BLaER1 treated with 17β-estradiol and CSF1 and Interleukin-3, amounts not matched to agents 10 nM and 100 nM (cell line): ENCODE measurements at regions not wholly inside any gene's neighbourhood (a gene's known extent, or its start where the extent isn't known, plus 50 kb on each side); places are given as distances from the start of the nearest gene placed in this dataset.
"Not testable (repeated sequence)": the region's sequence is repeated elsewhere in the genome, so short reads cannot be mapped to it uniquely, and the experiment has no call there.

Source experiments
- H3K27ac ChIP-seq, 11 experiments: shearing (Covaris generic); formaldehyde crosslinking; 2 replicates each; pipeline ENCODE4 v1.8.1; 2022
- H3K27me3 ChIP-seq, 11 experiments: shearing (Covaris generic); formaldehyde crosslinking; 2 replicates each; pipeline ENCODE4 v1.8.1; 2022
- H3K36me3 ChIP-seq, 11 experiments: shearing (Covaris generic); formaldehyde crosslinking; 2 replicates each; pipeline ENCODE4 v1.8.1; 2022
- H3K4me1 ChIP-seq, 10 experiments: shearing (Covaris generic); formaldehyde crosslinking; 2 replicates each; pipeline ENCODE4 v1.8.1; 2022
- H3K4me2 ChIP-seq, 11 experiments: shearing (Covaris generic); formaldehyde crosslinking; 2 replicates each; pipeline ENCODE4 v1.8.1; 2022
- H3K4me3 ChIP-seq, 10 experiments: shearing (Covaris generic); formaldehyde crosslinking; 2 replicates each; pipeline ENCODE4 v1.8.1; 2022
- H3K9ac ChIP-seq, 11 experiments: shearing (Covaris generic); formaldehyde crosslinking; 2 replicates each; pipeline ENCODE4 v1.8.1; 2022
- H3K9me3 ChIP-seq, 11 experiments: shearing (Covaris generic); formaldehyde crosslinking; replicated peaks in 1 of 11; 2 replicates each; pipeline ENCODE4 v1.8.1; 2022
- H4K20me1 ChIP-seq, 11 experiments: shearing (Covaris generic); formaldehyde crosslinking; 2 replicates each; pipeline ENCODE4 v1.8.1; 2022

GRCh38 chr2:113551637-113552318, 53.3 kb downstream of the FOXD4L1 start:
- Histone ChIP-seq H3K27ac (peak overlapping the region in 1 of 11 experiments; percentile 35; a peak in 1 of 22 replicates), H3K4me2 (peak overlapping the region; percentile 35 to 66 (median 52); a peak in 21 of 22 replicates), H3K4me3 (peak overlapping the region in 4 of 10 experiments; percentile 21 to 40 (median 30); a peak in 3 of 20 replicates)
- H3K4me1 ChIP-seq, H4K20me1 ChIP-seq, H3K36me3 ChIP-seq, H3K9me3 ChIP-seq, H3K9ac ChIP-seq, H3K27me3 ChIP-seq: not testable (repeated sequence)

GRCh38 chr2:113559820-113560219, 61.4 kb downstream of the FOXD4L1 start:
- H3K9me3 ChIP-seq, H3K4me1 ChIP-seq, H3K9ac ChIP-seq, H3K27me3 ChIP-seq, H3K27ac ChIP-seq, H3K4me2 ChIP-seq, H3K4me3 ChIP-seq, H3K36me3 ChIP-seq, H4K20me1 ChIP-seq: not testable (repeated sequence)

GRCh38 chr2:113562662-113563061, 64.2 kb downstream of the FOXD4L1 start:
- not testable (repeated sequence) for H4K20me1 ChIP-seq, H3K4me1 ChIP-seq, H3K9ac ChIP-seq

GRCh38 chr2:113566674-113567480, 60.2 kb upstream of the RABL2A start:
- not testable (repeated sequence) for H4K20me1 ChIP-seq, H3K4me2 ChIP-seq, H3K9ac ChIP-seq, H3K36me3 ChIP-seq, H3K4me3 ChIP-seq, H3K4me1 ChIP-seq, H3K9me3 ChIP-seq, H3K27ac ChIP-seq, H3K27me3 ChIP-seq

More at GRCh38 chr2:113562662-113563061, 64.2 kb downstream of the FOXD4L1 start:
- not testable (repeated sequence) for H3K27me3 ChIP-seq, H3K36me3 ChIP-seq, H3K27ac ChIP-seq, H3K4me3 ChIP-seq, H3K9me3 ChIP-seq, H3K4me2 ChIP-seq

GRCh38 chr2:113567481-113567849, 59.6 kb upstream of the RABL2A start:
- not testable (repeated sequence) for H3K4me2 ChIP-seq, H3K27me3 ChIP-seq, H4K20me1 ChIP-seq, H3K4me1 ChIP-seq, H3K9me3 ChIP-seq, H3K27ac ChIP-seq, H3K4me3 ChIP-seq, H3K9ac ChIP-seq, H3K36me3 ChIP-seq

GRCh38 chr2:113568231-113568630, 58.8 kb upstream of the RABL2A start:
- not testable (repeated sequence) for H3K4me2 ChIP-seq, H3K4me1 ChIP-seq, H4K20me1 ChIP-seq, H3K4me3 ChIP-seq, H3K36me3 ChIP-seq, H3K27ac ChIP-seq, H3K9ac ChIP-seq, H3K9me3 ChIP-seq, H3K27me3 ChIP-seq

GRCh38 chr2:113570082-113570481, 57.0 kb upstream of the RABL2A start:
- H3K9ac ChIP-seq, H3K36me3 ChIP-seq, H3K27ac ChIP-seq, H4K20me1 ChIP-seq, H3K4me2 ChIP-seq, H3K4me1 ChIP-seq, H3K4me3 ChIP-seq, H3K27me3 ChIP-seq, H3K9me3 ChIP-seq: not testable (repeated sequence)

GRCh38 chr2:113570509-113571009, 56.5 kb upstream of the RABL2A start:
- not testable (repeated sequence) for H3K36me3 ChIP-seq, H3K4me3 ChIP-seq, H3K9me3 ChIP-seq, H3K4me1 ChIP-seq, H3K4me2 ChIP-seq, H3K9ac ChIP-seq, H3K27me3 ChIP-seq, H3K27ac ChIP-seq, H4K20me1 ChIP-seq

- not testable (repeated sequence) for H3K4me3 ChIP-seq, H3K36me3 ChIP-seq, H3K4me1 ChIP-seq, H3K9ac ChIP-seq, H4K20me1 ChIP-seq, H3K9me3 ChIP-seq, H3K27ac ChIP-seq, H3K27me3 ChIP-seq
- H3K4me2 ChIP-seq = peak overlapping the region in 4 of 11 experiments; percentile 28 to 73 (median 56); a peak in 6 of 22 replicates
Observed at GRCh38 chr2:113571482-113572068, 55.5 kb upstream of the RABL2A start.

GRCh38 chr2:113575721-113576120, 51.3 kb upstream of the RABL2A start:
- not testable (repeated sequence) for H4K20me1 ChIP-seq, H3K27me3 ChIP-seq, H3K27ac ChIP-seq, H3K4me1 ChIP-seq, H3K9me3 ChIP-seq, H3K4me3 ChIP-seq, H3K36me3 ChIP-seq, H3K4me2 ChIP-seq, H3K9ac ChIP-seq

GRCh38 chr2:113576353-113576752, 50.7 kb upstream of the RABL2A start:
- H3K4me2 ChIP-seq = not testable (repeated sequence)

More at GRCh38 chr2:113576353-113576752, 50.7 kb upstream of the RABL2A start:
- not testable (repeated sequence) for H3K4me3 ChIP-seq, H3K9ac ChIP-seq, H3K4me1 ChIP-seq, H4K20me1 ChIP-seq, H3K27ac ChIP-seq, H3K9me3 ChIP-seq, H3K27me3 ChIP-seq, H3K36me3 ChIP-seq
